ENCODE measurements at regions not wholly inside any gene's neighbourhood (a gene's known extent, or its start where the extent isn't known, plus 50 kb on each side); places are given as distances from the start of the nearest gene placed in this dataset.
"Not testable (repeated sequence)": the region's sequence is repeated elsewhere in the genome, so short reads cannot be mapped to it uniquely, and the experiment has no call there.

GRCh38 chrX:137916090-137916746 lies 350.3 kb downstream of the ZIC3 start:
- H3K36me3 Mint-ChIP-seq = no peaks in the 10 kb centered on the region
- H3K9me3 Mint-ChIP-seq (ENCODE audit: low read depth) = no peaks in the 10 kb centered on the region
- DNase-seq = no peak
- CTCF ChIA-PET = no interaction called here
- no peaks in the 10 kb centered on the region for H3K27me3 Mint-ChIP-seq
- ATAC-seq = no peak
- H3K4me1 Mint-ChIP-seq = no peaks in the 10 kb centered on the region
- no peak overlapping the region for H3K27ac Mint-ChIP-seq
- no peak overlapping the region for H3K4me3 Mint-ChIP-seq

GRCh38 chrX:137926090-137926489 lies 360.2 kb downstream of the ZIC3 start:
- no peaks in the 10 kb centered on the region for H3K9me3 Mint-ChIP-seq (ENCODE audit: low read depth)
- CTCF ChIA-PET = no interaction called here

DNA sequence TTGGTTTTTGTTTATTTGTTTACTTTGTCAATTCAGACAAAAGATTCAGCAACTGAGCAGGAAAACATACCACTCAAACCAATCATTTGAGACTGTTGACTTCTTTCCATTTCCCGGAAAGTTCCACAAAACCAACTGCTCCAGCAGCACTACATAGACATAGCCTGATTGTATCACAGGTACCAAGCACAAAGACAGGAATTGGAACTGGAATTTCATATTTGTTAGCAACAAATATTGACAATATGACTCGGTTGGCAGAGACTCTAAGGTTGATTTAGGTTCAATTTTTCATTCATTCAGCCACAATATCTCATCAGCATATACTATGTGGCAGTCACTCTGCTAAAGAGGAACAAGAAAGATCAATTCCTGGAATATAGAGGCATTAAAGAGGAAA lies 364.0 kb downstream of the ZIC3 start:
- ATAC-seq = no peak
- H3K9me3 Mint-ChIP-seq (ENCODE audit: low read depth) = no peaks in the 10 kb centered on the region
- no peaks in the 10 kb centered on the region for H3K36me3 Mint-ChIP-seq
- H3K4me3 Mint-ChIP-seq = no peak overlapping the region
- no peak for DNase-seq
- CTCF ChIA-PET = no interaction called here
- H3K4me1 Mint-ChIP-seq = no peaks in the 10 kb centered on the region
- no peaks in the 10 kb centered on the region for H3K27me3 Mint-ChIP-seq
- no peak overlapping the region for H3K27ac Mint-ChIP-seq

More at GRCh38 chrX:137926090-137926489, 360.2 kb downstream of the ZIC3 start:
- H3K27ac Mint-ChIP-seq = no peak overlapping the region
- DNase-seq (no peak), ATAC-seq (no peak)
- no peaks in the 10 kb centered on the region for H3K36me3 Mint-ChIP-seq
- H3K4me1 Mint-ChIP-seq = no peaks in the 10 kb centered on the region
- H3K4me3 Mint-ChIP-seq = no peak overlapping the region
- no peaks in the 10 kb centered on the region for H3K27me3 Mint-ChIP-seq

DNA sequence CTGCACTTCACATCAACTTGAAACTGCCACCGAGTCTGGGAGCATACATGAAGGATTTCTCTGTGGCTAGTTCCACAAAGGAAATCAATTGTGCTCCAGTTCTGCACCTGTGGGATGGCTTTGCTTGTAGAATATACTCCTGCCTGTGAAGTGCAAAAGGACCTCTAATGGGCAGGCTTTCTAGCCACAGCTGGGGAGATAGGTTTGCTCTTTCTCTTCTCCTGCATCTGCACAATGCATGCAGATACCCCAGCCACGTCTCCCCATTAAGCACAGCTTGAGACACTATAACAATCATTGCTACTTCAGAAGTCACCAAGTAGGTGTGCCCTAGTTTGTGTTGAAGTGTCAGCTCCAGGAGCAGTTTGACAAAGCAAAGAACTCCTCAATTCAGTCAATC lies 364.6 kb downstream of the ZIC3 start:
- Mint-ChIP-seq H3K27ac (no peak overlapping the region), H3K4me1 (no peaks in the 10 kb centered on the region), H3K9me3 (ENCODE audit: low read depth) (no peaks in the 10 kb centered on the region), H3K27me3 (no peaks in the 10 kb centered on the region), H3K36me3 (no peaks in the 10 kb centered on the region), H3K4me3 (no peak overlapping the region)
- ATAC-seq (no peak), DNase-seq (no peak)
- CTCF ChIA-PET = no interaction called here

- H3K36me3 Mint-ChIP-seq; H3K4me1 Mint-ChIP-seq; ATAC-seq; H3K9me3 Mint-ChIP-seq (ENCODE audit: low read depth); CTCF ChIA-PET; H3K27me3 Mint-ChIP-seq; H3K4me3 Mint-ChIP-seq; H3K27ac Mint-ChIP-seq; DNase-seq: not testable (repeated sequence)
These were observed 368.3 kb downstream of the ZIC3 start for GRCh38 chrX:137934214-137934613.

DNA sequence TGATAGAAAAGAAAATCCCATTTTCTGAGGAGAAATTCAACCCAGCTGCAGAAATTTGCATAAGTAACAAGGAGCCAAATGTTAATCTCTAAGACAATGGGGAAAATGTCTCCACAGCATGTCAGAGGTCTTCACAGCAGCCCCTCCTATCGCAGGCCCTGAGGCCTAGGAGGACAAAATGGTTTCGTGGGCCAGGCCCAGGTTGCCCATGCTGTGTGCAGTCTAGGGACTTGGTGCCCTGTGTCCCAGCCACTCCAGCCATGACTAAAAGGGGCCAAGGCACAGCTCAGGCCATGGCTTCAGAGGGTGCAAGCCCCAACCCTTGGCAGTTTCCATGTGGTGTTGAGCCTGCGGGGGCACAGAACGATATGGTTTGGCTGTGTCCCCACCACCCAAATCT lies 369.0 kb downstream of the ZIC3 start:
- ATAC-seq, DNase-seq, H3K27ac Mint-ChIP-seq: not testable (repeated sequence)

DNA sequence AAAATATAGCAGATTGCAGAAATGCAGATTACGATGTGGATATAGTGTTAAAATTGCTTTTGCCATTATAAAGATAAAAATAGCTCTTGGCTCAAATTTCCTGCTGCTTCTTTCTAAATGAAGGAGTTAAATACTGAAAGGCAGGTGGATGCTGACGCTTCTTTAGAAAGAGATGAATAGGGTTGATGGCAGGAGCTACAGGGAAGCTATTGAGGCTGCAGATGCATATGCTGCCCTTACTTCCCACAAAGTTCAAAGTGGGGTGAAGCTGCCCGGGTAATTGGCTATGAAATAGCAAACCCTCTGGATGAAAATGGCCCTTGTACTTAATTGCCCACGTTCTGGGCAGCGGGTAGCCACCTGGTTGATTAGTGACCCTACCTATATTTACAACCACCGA lies 379.5 kb downstream of the ZIC3 start:
- no peak overlapping the region for H3K27ac Mint-ChIP-seq
- no peaks in the 10 kb centered on the region for H3K9me3 Mint-ChIP-seq (ENCODE audit: low read depth)
- CTCF ChIA-PET = no interaction called here
- H3K4me1 Mint-ChIP-seq = no peaks in the 10 kb centered on the region
- no peak for DNase-seq
- no peak for ATAC-seq
- H3K27me3 Mint-ChIP-seq = no peaks in the 10 kb centered on the region
- no peaks in the 10 kb centered on the region for H3K36me3 Mint-ChIP-seq
- H3K4me3 Mint-ChIP-seq = no peak overlapping the region

More for the DNA sequence above, 369.0 kb downstream of the ZIC3 start:
- CTCF ChIA-PET; H3K4me3 Mint-ChIP-seq; H3K36me3 Mint-ChIP-seq; H3K4me1 Mint-ChIP-seq; H3K9me3 Mint-ChIP-seq (ENCODE audit: low read depth); H3K27me3 Mint-ChIP-seq: not testable (repeated sequence)

- Mint-ChIP-seq H3K9me3 (ENCODE audit: low read depth) (no peaks in the 10 kb centered on the region), H3K4me3 (no peak overlapping the region), H3K4me1 (no peaks in the 10 kb centered on the region), H3K27me3 (no peaks in the 10 kb centered on the region), H3K36me3 (no peaks in the 10 kb centered on the region), H3K27ac (no peak overlapping the region)
- DNase-seq (no peak), ATAC-seq (no peak)
- CTCF ChIA-PET = no interaction called here
These were observed 403.3 kb downstream of the ZIC3 start for GRCh38 chrX:137969191-137969590.

DNA sequence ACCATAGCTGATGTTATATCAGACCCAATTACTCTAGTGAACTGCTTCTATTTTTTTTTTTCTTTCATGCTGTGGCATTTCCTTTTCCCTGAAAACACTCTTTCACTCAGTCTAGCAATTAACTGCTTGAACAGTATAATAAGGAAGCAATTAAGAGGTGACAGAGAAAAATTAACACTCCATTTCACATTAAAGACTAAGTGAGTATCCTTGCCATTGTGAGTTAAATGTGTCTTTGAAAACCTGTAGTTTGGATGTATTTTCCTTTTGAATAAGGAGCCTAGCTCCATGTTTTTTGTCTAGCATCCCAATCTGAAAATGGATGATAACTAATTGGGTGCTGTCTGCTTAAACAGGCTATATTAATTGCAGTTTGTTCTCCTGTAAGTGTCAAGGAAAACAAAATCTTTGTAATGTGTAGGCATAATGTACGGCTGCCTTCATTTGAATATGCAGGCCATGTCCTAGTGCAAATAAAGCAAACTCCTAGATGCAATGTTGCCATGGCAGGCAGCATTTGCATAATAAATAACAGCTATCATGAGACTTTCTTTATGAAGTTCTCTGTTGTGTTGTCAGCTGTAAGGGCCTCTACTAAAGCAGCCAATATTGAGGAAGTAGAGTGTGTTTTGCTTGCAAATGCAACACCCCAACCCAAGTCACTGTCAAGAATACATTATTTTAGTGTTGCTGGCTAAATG lies 416.7 kb downstream of the ZIC3 start:
- no peaks in the 10 kb centered on the region for H3K36me3 Mint-ChIP-seq
- H3K9me3 Mint-ChIP-seq (ENCODE audit: low read depth) = no peaks in the 10 kb centered on the region
- H3K27ac Mint-ChIP-seq = no peak overlapping the region
- no peaks in the 10 kb centered on the region for H3K27me3 Mint-ChIP-seq
- no peak overlapping the region for H3K4me3 Mint-ChIP-seq
- no peaks in the 10 kb centered on the region for H3K4me1 Mint-ChIP-seq
- CTCF ChIA-PET = no interaction called here
- ATAC-seq (no peak), DNase-seq (no peak)

GRCh38 chrX:137988470-137988869 lies 422.5 kb downstream of the ZIC3 start:
- no peak for DNase-seq
- Mint-ChIP-seq H3K36me3 (no peaks in the 10 kb centered on the region), H3K27ac (no peak overlapping the region), H3K27me3 (no peaks in the 10 kb centered on the region), H3K4me3 (no peak overlapping the region), H3K9me3 (ENCODE audit: low read depth) (no peaks in the 10 kb centered on the region), H3K4me1 (no peaks in the 10 kb centered on the region)
- CTCF ChIA-PET = no interaction called here
- ATAC-seq = no peak

GRCh38 chrX:137998619-137999018 lies 432.7 kb downstream of the ZIC3 start:
- Mint-ChIP-seq H3K27ac (no peak overlapping the region), H3K4me3 (no peak overlapping the region), H3K4me1 (no peaks in the 10 kb centered on the region), H3K27me3 (no peaks in the 10 kb centered on the region), H3K9me3 (ENCODE audit: low read depth) (no peaks in the 10 kb centered on the region), H3K36me3 (no peaks in the 10 kb centered on the region)
- ATAC-seq (no peak), DNase-seq (no peak)
- CTCF ChIA-PET = no interaction called here

DNA sequence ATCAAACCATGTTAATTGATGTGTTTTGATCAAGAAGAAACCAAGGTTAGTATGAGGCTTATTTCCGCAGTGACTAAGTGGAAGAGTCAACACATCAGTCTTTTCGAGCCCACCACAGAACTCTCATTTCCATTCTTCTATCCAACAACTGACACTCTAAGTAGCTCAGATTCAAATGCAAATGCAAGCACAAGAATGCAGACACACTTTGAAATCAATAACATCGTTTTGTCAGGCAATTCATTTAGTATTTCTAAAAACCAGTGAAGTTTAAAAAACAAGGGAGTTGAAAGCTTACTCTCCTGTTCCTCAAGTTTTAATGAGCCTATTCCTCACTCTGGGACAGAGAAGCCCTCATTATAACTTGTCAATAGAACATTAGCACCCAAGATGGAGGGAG lies 433.1 kb downstream of the ZIC3 start:
- CTCF ChIA-PET = no interaction called here
- H3K27me3 Mint-ChIP-seq = no peaks in the 10 kb centered on the region
- H3K4me3 Mint-ChIP-seq = no peak overlapping the region
- no peak for ATAC-seq
- no peaks in the 10 kb centered on the region for H3K36me3 Mint-ChIP-seq
- no peak overlapping the region for H3K27ac Mint-ChIP-seq
- no peaks in the 10 kb centered on the region for H3K9me3 Mint-ChIP-seq (ENCODE audit: low read depth)
- no peak for DNase-seq
- H3K4me1 Mint-ChIP-seq = no peaks in the 10 kb centered on the region

- Mint-ChIP-seq H3K9me3 (ENCODE audit: low read depth) (no peaks in the 10 kb centered on the region), H3K4me3 (no peak overlapping the region), H3K36me3 (no peaks in the 10 kb centered on the region), H3K4me1 (no peaks in the 10 kb centered on the region), H3K27ac (no peak overlapping the region), H3K27me3 (no peaks in the 10 kb centered on the region)
- ATAC-seq = no peak
- no peak for DNase-seq
- CTCF ChIA-PET = no interaction called here
These were observed 433.6 kb downstream of the ZIC3 start for GRCh38 chrX:137999552-137999951.

DNA sequence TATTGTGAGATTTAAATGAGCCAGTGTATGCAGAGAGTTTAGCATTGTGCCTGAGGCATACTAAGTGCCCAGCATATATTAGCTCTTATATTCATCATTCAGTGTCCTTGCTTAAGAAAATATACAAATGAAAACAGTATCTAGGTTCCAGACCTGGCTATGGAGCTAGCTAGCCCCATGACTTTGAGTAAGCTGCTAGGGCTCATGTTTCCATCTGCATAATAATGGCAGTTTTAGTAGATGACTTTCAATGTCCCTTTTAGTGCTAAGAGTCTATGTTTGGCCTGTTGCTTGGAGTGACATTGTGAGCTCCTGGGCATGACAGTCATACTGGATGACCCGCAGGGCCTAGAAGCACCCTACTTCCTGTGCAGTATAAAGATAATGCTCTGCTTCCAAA lies 435.3 kb downstream of the ZIC3 start:
- H3K4me3 Mint-ChIP-seq = no peak overlapping the region
- H3K27ac Mint-ChIP-seq = no peak overlapping the region
- no peaks in the 10 kb centered on the region for H3K4me1 Mint-ChIP-seq
- CTCF ChIA-PET = no interaction called here
- no peaks in the 10 kb centered on the region for H3K27me3 Mint-ChIP-seq
- ATAC-seq (no peak), DNase-seq (no peak)
- H3K36me3 Mint-ChIP-seq = no peaks in the 10 kb centered on the region
- no peaks in the 10 kb centered on the region for H3K9me3 Mint-ChIP-seq (ENCODE audit: low read depth)
